Left ventricle myocardium inferior (tissue), 1 donor: ENCODE measurements at regions not wholly inside any gene's neighbourhood (a gene's known extent, or its start where the extent isn't known, plus 50 kb on each side); places are given as distances from the start of the nearest gene placed in this dataset.
"Not testable (repeated sequence)": the region's sequence is repeated elsewhere in the genome, so short reads cannot be mapped to it uniquely, and the experiment has no call there.

Source experiments
- DNase-seq: peaks from one replicate; pipeline ENCODE4 v3.0.0-alpha.2; 2020
- H3K27ac ChIP-seq: fragments of 200-600 bp; replicated peaks from 2 replicates; pipeline ENCODE4 v1.8.0; 2021
- H3K27me3 ChIP-seq: fragments of 200-600 bp; 2 replicates; pipeline ENCODE4 v1.8.0; 2021; ENCODE audit warnings: low read depth
- H3K36me3 ChIP-seq: fragments of 200-600 bp; 2 replicates; pipeline ENCODE4 v1.8.0; 2021
- H3K4me1 ChIP-seq: fragments of 200-600 bp; 2 replicates; pipeline ENCODE4 v1.8.0; 2021
- H3K4me3 ChIP-seq: fragments of 200-600 bp; 2 replicates; pipeline ENCODE4 v1.8.0; 2021; ENCODE audit warnings: mild to moderate bottlenecking, moderate library complexity
- H3K9me3 ChIP-seq: fragments of 200-600 bp; replicated peaks from 2 replicates; pipeline ENCODE4 v1.8.0; 2021
- intact Hi-C: fragments of 100-400 bp; cut with micrococcal nuclease; formaldehyde crosslinking; loops from one replicate; pipeline ENCODE4 v1.11.0; 2022
- TF ChIP-seq, protein P1 (sequence below): fragments of 200-600 bp; IDR thresholded peaks from 2 replicates; pipeline ENCODE4 v1.8.0; 2021; ENCODE audit warnings: antibody characterized with exemption, mild to moderate bottlenecking, borderline replicate concordance
- donor health status: DM: no; HTN: yes; CAD: no; lungs with severe emphysema.

DNA sequence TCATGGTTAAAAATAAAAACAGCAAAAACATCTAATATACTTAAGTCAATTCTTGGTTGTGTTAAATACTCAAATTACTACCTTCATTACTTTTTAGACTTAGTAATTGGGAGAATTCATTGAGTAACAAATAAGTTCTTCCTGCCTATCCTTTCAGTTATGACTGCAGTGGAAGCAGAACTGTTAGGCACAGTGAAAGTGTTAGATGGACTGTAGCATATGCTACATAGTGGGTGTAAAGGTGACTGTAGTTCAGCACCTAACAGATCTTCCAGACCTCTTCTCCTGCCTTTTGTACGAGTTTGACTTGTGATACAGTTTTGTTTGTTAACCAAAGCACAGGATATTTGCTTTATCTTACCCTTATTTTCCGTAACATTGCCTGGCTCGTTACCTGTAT lies 143.4 kb downstream of the KDM5D start:
- no peak overlapping the region for H3K4me3 ChIP-seq
- intact Hi-C loops = no loop called here
- TF ChIP-seq, protein P1, sequence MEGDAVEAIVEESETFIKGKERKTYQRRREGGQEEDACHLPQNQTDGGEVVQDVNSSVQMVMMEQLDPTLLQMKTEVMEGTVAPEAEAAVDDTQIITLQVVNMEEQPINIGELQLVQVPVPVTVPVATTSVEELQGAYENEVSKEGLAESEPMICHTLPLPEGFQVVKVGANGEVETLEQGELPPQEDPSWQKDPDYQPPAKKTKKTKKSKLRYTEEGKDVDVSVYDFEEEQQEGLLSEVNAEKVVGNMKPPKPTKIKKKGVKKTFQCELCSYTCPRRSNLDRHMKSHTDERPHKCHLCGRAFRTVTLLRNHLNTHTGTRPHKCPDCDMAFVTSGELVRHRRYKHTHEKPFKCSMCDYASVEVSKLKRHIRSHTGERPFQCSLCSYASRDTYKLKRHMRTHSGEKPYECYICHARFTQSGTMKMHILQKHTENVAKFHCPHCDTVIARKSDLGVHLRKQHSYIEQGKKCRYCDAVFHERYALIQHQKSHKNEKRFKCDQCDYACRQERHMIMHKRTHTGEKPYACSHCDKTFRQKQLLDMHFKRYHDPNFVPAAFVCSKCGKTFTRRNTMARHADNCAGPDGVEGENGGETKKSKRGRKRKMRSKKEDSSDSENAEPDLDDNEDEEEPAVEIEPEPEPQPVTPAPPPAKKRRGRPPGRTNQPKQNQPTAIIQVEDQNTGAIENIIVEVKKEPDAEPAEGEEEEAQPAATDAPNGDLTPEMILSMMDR = no peak

DNA sequence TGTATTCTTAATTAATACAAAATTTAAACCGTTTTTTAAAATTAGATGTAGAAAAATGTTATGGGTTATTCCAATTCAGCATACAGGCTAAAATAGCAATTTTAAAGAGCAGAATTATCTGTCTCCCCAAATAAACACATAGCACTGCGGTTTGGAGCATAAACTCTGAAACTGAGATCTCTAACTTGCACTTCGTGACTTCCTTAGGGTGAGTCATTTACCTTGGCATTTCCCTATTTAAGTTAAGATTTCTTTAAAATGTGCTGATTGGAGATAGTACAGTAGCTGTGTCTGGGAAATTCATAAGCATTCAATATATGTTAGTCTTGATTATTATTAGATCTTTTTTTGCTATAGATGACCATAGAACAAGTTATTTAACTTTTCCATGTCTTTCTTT lies 143.8 kb downstream of the KDM5D start:
- TF ChIP-seq, protein P1 = no peak
- intact Hi-C loops = no loop called here
- no peaks in the 10 kb centered on the region for H3K9me3 ChIP-seq
- H3K4me3 ChIP-seq = no peak overlapping the region
- H3K4me1 ChIP-seq = no peaks in the 10 kb centered on the region
- H3K27me3 ChIP-seq = no peaks in the 10 kb centered on the region
- H3K27ac ChIP-seq = no peak overlapping the region
- DNase-seq = no peak
- no peaks in the 10 kb centered on the region for H3K36me3 ChIP-seq

More for the DNA sequence above, 143.4 kb downstream of the KDM5D start:
- no peaks in the 10 kb centered on the region for H3K4me1 ChIP-seq
- no peaks in the 10 kb centered on the region for H3K36me3 ChIP-seq
- no peak overlapping the region for H3K27ac ChIP-seq
- no peaks in the 10 kb centered on the region for H3K9me3 ChIP-seq
- H3K27me3 ChIP-seq = no peaks in the 10 kb centered on the region
- no peak for DNase-seq

DNA sequence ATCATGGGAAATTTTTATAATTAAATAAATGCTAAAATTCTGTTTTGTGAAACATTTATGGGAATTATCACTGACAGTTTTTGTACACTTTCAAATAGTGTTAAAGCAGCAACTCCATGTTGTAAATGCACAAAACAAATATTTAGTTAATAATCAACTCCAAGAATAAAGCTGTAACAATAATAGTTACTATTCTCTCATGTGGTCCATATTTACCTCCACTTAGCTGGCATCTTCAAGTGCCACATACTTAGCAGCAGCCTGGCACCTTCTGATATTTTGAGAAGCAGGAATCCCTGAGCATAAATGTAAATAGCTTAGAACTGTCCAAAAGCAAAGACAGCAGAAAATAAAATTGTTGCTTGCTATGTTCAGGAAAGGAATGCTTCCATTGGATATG lies 154.3 kb downstream of the KDM5D start:
- Histone ChIP-seq H3K36me3 (peaks cover 9% of the 10 kb centered on the region), H3K4me1 (no peaks in the 10 kb centered on the region), H3K27ac (no peak overlapping the region), H3K4me3 (no peak overlapping the region), H3K27me3 (no peaks in the 10 kb centered on the region), H3K9me3 (no peaks in the 10 kb centered on the region)
- TF ChIP-seq, protein P1 = no peak
- no peak for DNase-seq
- intact Hi-C loops = no loop called here

DNA sequence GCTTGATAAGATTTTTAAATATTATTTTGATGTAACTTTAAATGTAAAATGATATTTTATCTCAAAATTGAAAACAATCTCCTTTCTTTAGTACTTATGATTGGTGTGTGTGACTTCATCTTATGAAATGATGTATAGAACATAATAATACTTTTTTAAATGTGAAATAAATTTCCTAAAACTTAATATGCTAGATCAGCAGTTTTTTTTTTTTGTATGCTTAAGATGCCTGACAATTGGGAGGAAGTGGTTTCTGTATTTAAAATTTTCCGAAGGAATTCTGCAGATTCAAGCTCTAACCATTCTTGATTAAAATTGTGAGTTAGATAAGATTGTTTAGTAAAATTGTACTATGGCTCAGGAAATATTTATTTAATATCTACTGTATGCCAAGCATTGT lies 154.9 kb downstream of the KDM5D start:
- H3K27me3 ChIP-seq = no peaks in the 10 kb centered on the region
- H3K4me1 ChIP-seq = no peaks in the 10 kb centered on the region
- H3K9me3 ChIP-seq = no peaks in the 10 kb centered on the region
- TF ChIP-seq, protein P1 = no peak
- H3K27ac ChIP-seq = no peak overlapping the region
- intact Hi-C loops = no loop called here
- H3K36me3 ChIP-seq = peaks cover 9% of the 10 kb centered on the region
- DNase-seq = no peak
- H3K4me3 ChIP-seq = no peak overlapping the region

DNA sequence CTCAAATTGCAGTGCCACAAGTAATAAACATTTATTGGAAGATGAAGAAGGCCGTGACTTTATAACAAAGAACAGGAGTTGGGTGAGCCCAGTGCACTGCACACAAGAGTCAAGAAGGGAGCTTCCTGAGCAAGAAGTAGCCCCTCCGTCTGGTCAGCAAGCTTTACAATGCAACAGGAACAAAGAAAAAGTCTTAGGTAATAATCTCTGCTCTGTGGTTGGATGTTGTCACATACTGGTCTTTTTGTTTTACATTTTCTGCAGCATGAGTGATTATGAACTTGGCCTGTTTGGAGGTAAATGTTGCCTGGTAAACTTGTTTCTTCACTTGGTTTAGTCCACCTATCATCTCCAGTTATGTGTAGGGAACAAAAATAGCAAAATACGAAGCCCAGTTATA lies 157.2 kb downstream of the KDM5D start:
- TF ChIP-seq, protein P1 = no peak
- no peak for DNase-seq
- Histone ChIP-seq H3K9me3 (no peaks in the 10 kb centered on the region), H3K36me3 (peaks cover 5% of the 10 kb centered on the region), H3K4me1 (no peaks in the 10 kb centered on the region), H3K4me3 (no peak overlapping the region), H3K27ac (no peak overlapping the region), H3K27me3 (no peaks in the 10 kb centered on the region)
- intact Hi-C loops = no loop called here

DNA sequence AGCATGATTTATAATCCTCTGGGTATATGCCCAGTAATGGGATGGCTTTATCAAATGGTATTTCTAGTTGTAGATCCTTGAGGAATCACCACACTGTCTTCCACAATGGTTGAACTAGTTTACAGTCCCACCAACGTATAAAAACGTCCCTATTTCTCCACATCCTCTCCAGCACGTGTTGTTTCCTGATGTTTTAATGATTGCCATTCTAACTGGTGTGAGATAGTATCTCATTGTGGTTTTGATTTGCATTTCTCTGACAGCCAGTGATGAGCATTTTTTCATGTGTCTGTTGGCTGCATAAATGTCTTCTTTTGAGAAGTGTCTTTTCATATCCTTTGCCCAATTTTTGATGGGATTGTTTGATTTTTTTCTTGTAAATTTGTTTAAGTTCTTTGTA lies 163.5 kb downstream of the KDM5D start:
- H3K9me3 ChIP-seq, H3K4me3 ChIP-seq, H3K4me1 ChIP-seq, H3K27me3 ChIP-seq, H3K36me3 ChIP-seq, DNase-seq, H3K27ac ChIP-seq, intact Hi-C loops: not testable (repeated sequence)
